IMR-90 (cell line): ENCODE measurements at regions not wholly inside any gene's neighbourhood (a gene's known extent, or its start where the extent isn't known, plus 50 kb on each side); places are given as distances from the start of the nearest gene placed in this dataset.

Experiments used
- ATAC-seq: fragments of 200-7000 bp; cut with Tn5 transposase; 2 replicates; pipeline ENCODE4 v1.9.1; 2020; ENCODE audit warnings: low read depth, mild to moderate bottlenecking, moderate library complexity
- BruUV-seq: library from RNA; stranded (reverse); fragments of 400-500 nt; replicated peaks from 2 replicates; lab custom pipeline; 2021; lab: Mats Ljungman, UMichigan
- CTCF ChIA-PET: fragments of 300-600 bp; formaldehyde crosslinking; extraction: SDS; loops from one replicate; lab custom pipeline; 2021; ENCODE audit warnings: antibody characterized with exemption; lab: Yijun Ruan, JAX
- POLR2A ChIA-PET: fragments of 300-600 bp; sonication (Branson Sonifier 250); formaldehyde crosslinking; loops from one replicate; lab custom pipeline; 2022; ENCODE audit warnings: antibody characterized with exemption; ENCODE audit not compliant: unreplicated experiment; lab: Charles Lee
- DNase-seq: peaks from one replicate; pipeline ENCODE4 v3.0.0; 2013
- H2AFZ ChIP-seq: replicated peaks from 2 replicates; pipeline ENCODE3; 2013; ENCODE audit warnings: low read length, mild to moderate bottlenecking; ENCODE audit not compliant: poor library complexity
- H2AK5ac ChIP-seq: 2 replicates; pipeline ENCODE4 v1.6.1; 2013; ENCODE audit warnings: low read depth, low read length, inconsistent platforms
- H2AK9ac ChIP-seq: replicated peaks from 2 replicates; pipeline ENCODE3; 2013; ENCODE audit warnings: mild to moderate bottlenecking, low read depth, low read length, moderate library complexity; ENCODE audit not compliant: poor library complexity
- H2BK120ac ChIP-seq: 2 replicates; pipeline ENCODE4 v1.6.1; 2013; ENCODE audit warnings: low read depth, low read length, inconsistent platforms
- H2BK15ac ChIP-seq: 3 replicates; pipeline ENCODE4 v1.6.1; 2013; ENCODE audit warnings: low read depth, low read length, inconsistent platforms
- H2BK20ac ChIP-seq: 2 replicates; pipeline ENCODE4 v1.6.1; 2013; ENCODE audit warnings: low read depth, mild to moderate bottlenecking, inconsistent platforms, low read length, moderate library complexity
- H2BK5ac ChIP-seq: 2 replicates; pipeline ENCODE4 v1.6.1; 2013; ENCODE audit warnings: mild to moderate bottlenecking, low read depth, low read length, inconsistent platforms; ENCODE audit not compliant: poor library complexity, severe bottlenecking
- H3K14ac ChIP-seq: replicated peaks from 2 replicates; pipeline ENCODE4 v1.6.1; 2013; ENCODE audit warnings: low read depth, low read length, inconsistent platforms
- H3K18ac ChIP-seq: 2 replicates; pipeline ENCODE4 v1.6.1; 2013; ENCODE audit warnings: low read depth, low read length, control low read depth
- H3K23ac ChIP-seq: 2 replicates; pipeline ENCODE4 v1.6.1; 2013; ENCODE audit warnings: low read depth, low read length, inconsistent platforms
- H3K27ac ChIP-seq: 2 replicates; pipeline ENCODE4 v1.5.1; 2013; ENCODE audit warnings: mild to moderate bottlenecking, control low read depth, low read length; ENCODE audit not compliant: insufficient read depth
- H3K27me3 ChIP-seq: 2 replicates; pipeline ENCODE4 v1.6.1; 2013; ENCODE audit warnings: low read length; ENCODE audit not compliant: control insufficient read depth, insufficient read depth
- H3K36me3 ChIP-seq: 2 replicates; pipeline ENCODE4 v1.6.1; 2013; ENCODE audit warnings: low read length, mixed read lengths; ENCODE audit not compliant: control insufficient read depth, insufficient read depth
- H3K4ac ChIP-seq: 2 replicates; pipeline ENCODE4 v1.6.1; 2013; ENCODE audit warnings: low read depth, low read length, inconsistent platforms
- H3K4me1 ChIP-seq: 2 replicates; pipeline ENCODE4 v1.6.1; 2013; ENCODE audit warnings: low read length, mixed read lengths; ENCODE audit not compliant: control insufficient read depth, insufficient read depth
- H3K4me2 ChIP-seq: 2 replicates; pipeline ENCODE4 v1.6.1; 2013; ENCODE audit warnings: low read depth, mild to moderate bottlenecking, control low read depth, low read length, moderate library complexity
- H3K4me3 ChIP-seq: 2 replicates; pipeline ENCODE4 v1.5.1; 2013; ENCODE audit warnings: low read depth, mild to moderate bottlenecking, control low read depth, low read length, moderate library complexity; ENCODE audit not compliant: insufficient read depth
- H3K56ac ChIP-seq: 2 replicates; pipeline ENCODE4 v1.6.1; 2013; ENCODE audit warnings: low read length, inconsistent platforms; ENCODE audit not compliant: insufficient read depth; ENCODE audit errors: extremely low read depth
- H3K79me1 ChIP-seq, 2 experiments: 2 replicates each; pipeline ENCODE4 v1.6.1; 2013; ENCODE audit warnings: low read length in 2 of 2, inconsistent platforms in 1 of 2, low read depth in 1 of 2
- H3K9ac ChIP-seq: 2 replicates; pipeline ENCODE4 v1.6.1; 2013; ENCODE audit warnings: low read depth, low read length, control low read depth
- H3K9me1 ChIP-seq: 2 replicates; pipeline ENCODE4 v1.6.1; 2013; ENCODE audit warnings: low read length, inconsistent platforms; ENCODE audit not compliant: insufficient read depth
- H3K9me3 ChIP-seq: 2 replicates; pipeline ENCODE4 v1.6.1; 2013; ENCODE audit warnings: low read length; ENCODE audit not compliant: control insufficient read depth, insufficient read depth
- H4K20me1 ChIP-seq: 2 replicates; pipeline ENCODE4 v1.6.1; 2013; ENCODE audit warnings: low read length, inconsistent platforms; ENCODE audit not compliant: insufficient read depth
- H4K5ac ChIP-seq: 2 replicates; pipeline ENCODE4 v1.6.1; 2013; ENCODE audit warnings: mild to moderate bottlenecking, low read depth, low read length, control low read depth
- H4K8ac ChIP-seq, 2 experiments: 2 replicates each; pipeline ENCODE4 v1.6.1; 2013; ENCODE audit warnings: low read depth in 2 of 2, low read length in 2 of 2, control low read depth in 1 of 2, inconsistent platforms in 1 of 2
- H4K91ac ChIP-seq: 2 replicates; pipeline ENCODE4 v1.6.1; 2013; ENCODE audit warnings: low read depth, low read length, inconsistent platforms; ENCODE audit not compliant: insufficient read depth
- BHLHE40 ChIP-seq: fragments of 150-350 bp; IDR thresholded peaks from 2 replicates; pipeline ENCODE4 v1.6.1; 2016; ENCODE audit warnings: mild to moderate bottlenecking, low read depth, low read length
- CEBPB ChIP-seq: IDR thresholded peaks from 2 replicates; pipeline ENCODE4 v1.6.1; 2012; ENCODE audit warnings: low read depth, low read length, improper control_type of control experiment
- CHD1 ChIP-seq: IDR thresholded peaks from 2 replicates; pipeline ENCODE4 v1.6.1; 2012; ENCODE audit warnings: low read depth, low read length, improper control_type of control experiment
- MXI1 ChIP-seq: IDR thresholded peaks from 2 replicates; pipeline ENCODE4 v1.6.1; 2012; ENCODE audit warnings: low read depth, mild to moderate bottlenecking, low read length, moderate library complexity, borderline replicate concordance
- RAD21 ChIP-seq: IDR thresholded peaks from 2 replicates; pipeline ENCODE4 v1.6.1; 2012; ENCODE audit warnings: low read length, improper control_type of control experiment
- WGBS, 2 experiments: methylation state at CpG; one replicate each; pipeline versions ENCODE4 v1.1.5 to v1.1.7; 2013; ENCODE audit warnings: missing lambda C conversion rate in 2 of 2; ENCODE audit not compliant: insufficient read length in 1 of 2; ENCODE audit errors: extremely low coverage in 2 of 2; 5-methylcytosine and 5-hydroxymethylcytosine counted together
- dilution Hi-C: fragments of 300-500 bp; cut with HindIII; formaldehyde crosslinking; loops from one replicate; pipeline ENCODE4 v1.14.3; 2018; ENCODE audit warnings: low sequenced_read_pairs; ENCODE audit not compliant: unreplicated experiment
- in situ Hi-C: fragments of 300-500 bp; cut with MboI; formaldehyde crosslinking; loops from 3 replicates; pipeline ENCODE4 v1.14.3; 2019; ENCODE audit warnings: low sequenced_read_pairs, inconsistent platforms, mixed read lengths
- intact Hi-C: fragments of 100-400 bp; cut with micrococcal nuclease; formaldehyde crosslinking; loops from 2 replicates; pipeline ENCODE4 v1.10.0; 2022
- TF ChIP-seq, protein P1 (sequence below): fragments of 150-350 bp; IDR thresholded peaks from 2 replicates; pipeline ENCODE4 v1.6.1; 2017; ENCODE audit warnings: mild to moderate bottlenecking, antibody characterized with exemption, low read length, low read depth

DNA sequence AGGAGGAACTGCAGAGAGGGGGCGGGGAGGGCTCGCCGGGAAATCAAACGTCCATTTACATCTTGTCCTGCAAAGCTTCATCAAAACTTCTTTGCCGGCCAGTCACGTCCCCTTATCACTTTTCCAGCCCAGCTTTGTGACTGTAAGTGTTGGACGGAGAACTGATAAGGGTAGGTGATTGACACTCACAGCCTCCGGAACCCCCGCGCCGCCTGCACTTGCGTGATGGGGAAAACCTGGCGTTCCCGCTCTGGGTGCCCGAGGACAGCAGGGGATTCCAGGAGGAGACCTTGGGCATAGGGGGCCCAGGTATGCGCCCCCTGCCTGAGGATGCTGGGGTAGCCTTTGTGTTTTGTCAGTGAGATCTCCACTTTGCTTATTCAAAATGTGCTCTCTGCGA, 72.8 kb upstream of the ANKRD34C start:
- Histone ChIP-seq H4K91ac (no peak overlapping the region), H3K27me3 (peaks cover 16% of the 10 kb centered on the region), H2AK9ac (no peak overlapping the region), H2BK15ac (no peak overlapping the region), H3K4me1 (no peaks in the 10 kb centered on the region), H3K4ac (no peak overlapping the region), H2BK5ac (no peak overlapping the region), H3K4me3 (no peak overlapping the region), H2AFZ (peak overlapping the region; percentile 37), H4K20me1 (no peaks in the 10 kb centered on the region), H3K4me2 (no peak overlapping the region), H4K5ac (no peak overlapping the region), H3K18ac (no peak overlapping the region), H4K8ac (no peak overlapping the region), H2BK120ac (no peak overlapping the region), H3K14ac (no peak overlapping the region), H3K27ac (no peak overlapping the region), H3K9ac (no peak overlapping the region), H2BK20ac (no peak overlapping the region), H3K9me3 (no peaks in the 10 kb centered on the region), H3K56ac (no peak overlapping the region), H3K23ac (no peak overlapping the region), H3K79me1 (no peaks in the 10 kb centered on the region), H3K9me1 (no peaks in the 10 kb centered on the region), H3K36me3 (no peaks in the 10 kb centered on the region), H2AK5ac (no peak overlapping the region)
- dilution Hi-C loops, result no loop called here
- 0% methylated on average over 2 of the region's 17 CpGs; no CpG with 5 or more reads in 1 of the 2 experiments for WGBS, 2 experiments
- BruUV-seq, result no TSS peak
- ATAC-seq, result no peak
- TF ChIP-seq CHD1 (no peak), RAD21 (no peak), CEBPB (no peak), BHLHE40 (no peak), MXI1 (no peak)
- TF ChIP-seq, protein P1, sequence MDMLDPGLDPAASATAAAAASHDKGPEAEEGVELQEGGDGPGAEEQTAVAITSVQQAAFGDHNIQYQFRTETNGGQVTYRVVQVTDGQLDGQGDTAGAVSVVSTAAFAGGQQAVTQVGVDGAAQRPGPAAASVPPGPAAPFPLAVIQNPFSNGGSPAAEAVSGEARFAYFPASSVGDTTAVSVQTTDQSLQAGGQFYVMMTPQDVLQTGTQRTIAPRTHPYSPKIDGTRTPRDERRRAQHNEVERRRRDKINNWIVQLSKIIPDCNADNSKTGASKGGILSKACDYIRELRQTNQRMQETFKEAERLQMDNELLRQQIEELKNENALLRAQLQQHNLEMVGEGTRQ, result no peak
- DNase-seq, result no peak
- in situ Hi-C loops, result no loop called here
- ChIA-PET POLR2A (no interaction called here), CTCF (interaction anchor here (1.7 to 2.3 kb wide), 2 partner anchors 9 to 25 kb away, joined by 7 to 10 read pairs; no protein-coding TSS in a partner anchor)
- intact Hi-C loops, result no loop called here
